G401 (cell line): ENCODE measurements at regions not wholly inside any gene's neighbourhood (a gene's known extent, or its start where the extent isn't known, plus 50 kb on each side); places are given as distances from the start of the nearest gene placed in this dataset.
"Not testable (repeated sequence)": the region's sequence is repeated elsewhere in the genome, so short reads cannot be mapped to it uniquely, and the experiment has no call there.

Source experiments
- DNase-seq: peaks from one replicate; pipeline ENCODE4 v3.0.0-alpha.2; 2015; ENCODE audit warnings: low spot score
- in situ Hi-C: cut with HindIII; loops from 2 replicates; pipeline ENCODE4 v1.10.0; 2016; ENCODE audit warnings: low sequenced_read_pairs, mixed read lengths

DNA sequence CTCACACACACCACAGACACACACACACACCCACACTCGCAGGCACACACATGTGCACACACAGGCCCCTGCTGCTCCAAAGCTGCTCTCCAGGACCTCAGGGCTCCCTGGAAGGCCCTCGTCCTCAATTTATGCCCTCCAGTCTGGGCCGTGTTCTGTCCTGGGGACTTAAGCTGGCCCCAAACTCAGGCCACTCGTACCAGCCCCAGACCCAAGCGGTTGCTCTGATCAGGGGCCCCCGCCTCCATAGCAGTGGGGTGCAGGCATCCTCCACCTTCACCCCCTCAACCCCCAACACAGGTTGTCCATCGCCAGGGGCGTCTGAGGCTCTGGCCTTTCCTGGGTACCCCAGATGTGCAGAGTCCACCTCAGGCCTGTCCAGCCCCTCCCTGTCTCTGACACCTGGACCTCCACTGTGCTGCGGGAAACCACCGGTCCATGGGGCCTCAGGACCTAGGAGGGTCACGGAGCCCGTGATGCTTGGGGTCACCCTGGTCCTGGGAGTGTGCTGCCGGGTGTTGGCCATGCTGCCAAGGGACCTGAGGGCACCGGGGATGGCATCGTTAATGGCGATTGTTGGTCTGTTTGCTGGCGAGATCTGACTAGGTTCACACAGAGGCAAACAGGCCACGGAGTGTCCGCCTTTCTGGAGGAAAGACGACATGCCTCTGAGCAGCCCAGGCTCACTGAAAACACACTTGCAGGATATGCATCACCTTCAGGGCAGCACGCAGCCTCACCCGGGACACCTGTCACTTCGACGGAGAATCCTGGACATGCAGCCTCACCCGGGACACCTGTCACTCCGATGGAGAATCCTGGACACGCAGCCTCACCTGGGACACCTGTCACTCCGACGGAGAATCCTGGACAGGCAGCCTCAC, 155.6 kb downstream of the NDUFA10 start:
- in situ Hi-C loops, result no loop called here
- no peak for DNase-seq

DNA sequence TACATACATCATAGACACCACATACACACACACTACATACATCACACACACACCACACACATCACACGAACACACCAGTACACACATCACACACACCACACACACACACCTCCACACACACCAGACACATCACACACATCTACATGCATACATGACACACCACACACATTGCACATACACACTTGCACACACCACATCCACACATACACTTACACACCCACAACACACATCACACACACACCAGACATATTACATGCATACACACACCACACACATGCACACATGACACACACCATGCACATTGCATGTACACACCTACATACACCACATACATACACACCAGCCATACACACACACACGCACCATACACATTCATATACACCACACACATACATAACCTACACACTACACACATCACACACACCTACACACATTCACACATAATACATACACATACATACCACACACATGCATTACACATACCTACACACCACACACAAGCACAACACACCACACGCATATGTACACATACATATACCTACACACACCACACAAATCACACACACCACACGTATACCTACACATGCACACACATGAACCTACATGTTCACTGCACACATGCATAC, 156.5 kb downstream of the NDUFA10 start:
- in situ Hi-C loops, result no loop called here
- no peak for DNase-seq

DNA sequence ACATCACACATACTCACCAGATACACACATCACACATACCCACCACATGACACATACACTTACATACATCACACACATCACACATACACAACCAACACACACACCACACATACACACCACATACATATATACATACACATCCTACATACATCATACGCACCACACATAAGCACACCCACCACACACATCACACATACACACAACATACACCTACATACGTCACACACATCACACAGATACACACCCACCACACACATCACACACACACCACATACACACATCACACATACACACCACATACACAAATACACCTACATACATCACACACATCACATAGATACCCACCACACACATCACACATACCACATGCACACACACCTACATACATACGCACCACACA, 158.4 kb downstream of the NDUFA10 start:
- in situ Hi-C loops, result no loop called here

DNA sequence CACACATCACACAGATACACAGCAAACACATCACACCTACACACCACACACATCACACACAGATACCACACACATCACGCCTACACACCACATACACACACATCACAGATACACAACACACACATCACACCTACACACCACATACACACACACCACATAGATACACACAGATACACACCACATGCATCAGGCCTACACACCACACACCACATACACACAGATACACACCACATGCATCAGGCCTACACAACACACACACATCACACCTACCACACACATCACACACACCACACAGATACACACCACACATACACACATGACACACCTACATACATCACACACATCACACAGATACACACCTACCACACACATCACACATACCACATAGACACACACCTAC, 158.8 kb downstream of the NDUFA10 start:
- no peak for DNase-seq
- in situ Hi-C loops, result no loop called here

More for the DNA sequence above, 158.4 kb downstream of the NDUFA10 start:
- DNase-seq, result no peak

DNA sequence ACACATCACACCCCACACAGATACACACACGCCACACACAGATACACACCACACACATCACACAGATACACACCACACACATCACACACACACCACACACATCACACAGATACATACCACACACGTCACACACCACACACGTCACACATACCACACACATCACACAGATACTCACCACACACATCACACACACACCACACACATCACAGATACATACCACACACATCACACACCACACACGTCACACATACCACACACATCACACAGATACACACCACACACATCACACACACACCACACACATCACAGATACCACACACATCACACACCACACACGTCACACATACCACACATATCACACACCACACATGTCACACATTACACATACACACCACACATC, 159.3 kb downstream of the NDUFA10 start:
- in situ Hi-C loops, DNase-seq: not testable (repeated sequence)

DNA sequence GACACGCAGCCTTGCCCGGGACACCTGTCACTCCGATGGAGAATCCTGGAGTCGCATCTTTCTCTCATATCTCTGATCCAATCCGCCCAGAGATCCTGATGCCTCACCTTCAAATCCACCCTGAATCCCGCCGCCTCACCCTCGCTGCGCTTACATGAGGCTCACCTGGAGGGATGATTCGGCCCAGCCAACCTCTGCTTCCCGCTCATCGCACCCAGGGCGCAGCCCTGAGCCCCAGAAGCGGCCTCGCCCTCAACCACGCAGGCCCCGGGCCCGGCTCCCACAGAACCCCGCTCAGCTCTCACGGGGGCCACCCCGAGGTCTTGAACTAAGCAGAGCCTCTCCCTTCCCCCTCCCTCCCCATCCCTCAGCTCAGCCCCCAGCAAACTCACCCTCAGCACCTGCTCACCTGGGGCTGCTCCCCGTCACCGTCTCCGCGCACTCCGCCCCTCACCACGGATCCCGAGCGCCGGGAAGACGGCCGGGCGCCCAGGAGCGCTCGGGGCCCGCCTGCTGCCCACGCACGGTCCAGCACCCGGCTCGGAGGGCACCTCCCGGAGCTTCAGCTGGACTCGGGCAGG, 160.0 kb downstream of the NDUFA10 start:
- DNase-seq, result no peak
- in situ Hi-C loops, result no loop called here

DNA sequence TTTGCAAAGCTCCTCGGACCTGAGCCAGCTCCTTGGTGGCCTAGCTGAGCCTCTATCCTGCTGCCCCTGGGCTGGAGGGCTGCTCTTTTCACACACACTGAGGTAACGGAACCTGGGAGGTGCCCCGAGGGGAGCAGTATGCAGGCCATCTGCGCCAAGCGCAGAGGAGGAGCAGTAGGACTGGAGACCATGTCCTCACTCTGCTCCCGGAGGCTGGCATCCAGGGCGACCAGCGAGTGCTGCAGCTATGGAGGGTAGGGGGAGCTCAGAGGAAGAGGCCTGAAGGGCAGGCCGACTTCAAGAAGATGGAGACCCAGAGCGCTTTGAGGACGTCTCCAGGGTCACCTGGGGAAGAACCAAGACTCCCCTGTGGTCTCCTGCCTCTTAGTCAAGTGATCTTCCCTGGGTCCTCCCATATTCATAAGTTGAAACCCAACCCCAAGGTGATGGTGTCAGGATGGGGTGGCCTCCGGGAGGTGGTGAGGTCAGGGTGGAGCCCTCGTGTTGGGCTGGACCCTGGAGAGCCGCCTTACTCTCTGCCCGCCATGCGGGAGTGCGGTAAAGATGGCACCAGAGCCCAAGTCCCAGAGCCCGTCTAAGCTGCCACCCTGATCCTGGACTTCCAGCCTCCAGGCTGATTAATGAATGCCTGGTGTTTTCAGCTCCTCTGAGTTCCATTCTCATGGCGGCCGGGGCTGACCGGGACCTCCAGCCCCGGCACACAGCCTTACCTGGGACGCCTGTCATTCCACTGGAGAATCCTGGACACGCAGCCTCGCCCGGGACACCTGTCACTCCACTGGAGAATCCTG, 160.7 kb downstream of the NDUFA10 start:
- DNase-seq, result no peak
- in situ Hi-C loops, result no loop called here

DNA sequence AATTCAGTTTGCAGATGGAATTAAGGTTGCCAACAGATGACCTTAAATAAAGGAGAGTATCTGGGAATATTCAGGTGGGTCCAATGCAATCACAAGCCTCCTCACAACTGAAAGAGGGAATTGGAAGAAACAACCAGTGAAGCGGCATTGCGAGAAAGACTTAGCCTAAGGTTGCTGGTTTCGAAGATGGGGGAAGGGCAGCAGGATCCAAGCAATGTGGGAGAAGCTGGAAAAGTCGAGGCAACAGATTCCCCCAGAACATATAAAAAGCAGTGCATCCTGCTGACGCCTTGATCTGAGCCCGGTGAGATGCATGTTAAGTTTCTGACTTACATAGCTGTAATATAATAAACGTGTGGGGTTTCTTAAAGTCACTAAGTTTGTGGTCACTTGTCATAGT, 162.5 kb downstream of the NDUFA10 start:
- in situ Hi-C loops, result no loop called here
- DNase-seq, result no peak

DNA sequence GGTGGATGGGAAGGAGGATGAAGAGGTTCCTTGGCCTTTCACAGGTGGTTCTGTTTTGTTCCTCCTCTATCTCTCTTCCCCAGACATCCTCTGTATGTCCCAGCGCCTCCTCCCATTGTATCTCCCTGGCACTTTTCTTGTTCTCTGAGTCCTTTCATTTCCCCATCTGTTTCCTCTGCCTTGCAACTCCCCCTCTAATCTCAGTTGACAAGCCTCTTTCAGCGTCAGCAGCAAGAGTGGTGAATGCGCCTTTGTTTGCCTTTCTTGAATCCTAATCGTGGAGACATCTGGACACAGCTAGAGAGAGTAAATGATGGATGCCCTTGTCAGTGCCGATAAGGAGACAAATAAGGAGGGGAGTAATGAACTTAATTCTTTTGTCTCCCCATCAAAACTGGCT, 167.0 kb downstream of the NDUFA10 start:
- in situ Hi-C loops, result no loop called here
- no peak for DNase-seq

DNA sequence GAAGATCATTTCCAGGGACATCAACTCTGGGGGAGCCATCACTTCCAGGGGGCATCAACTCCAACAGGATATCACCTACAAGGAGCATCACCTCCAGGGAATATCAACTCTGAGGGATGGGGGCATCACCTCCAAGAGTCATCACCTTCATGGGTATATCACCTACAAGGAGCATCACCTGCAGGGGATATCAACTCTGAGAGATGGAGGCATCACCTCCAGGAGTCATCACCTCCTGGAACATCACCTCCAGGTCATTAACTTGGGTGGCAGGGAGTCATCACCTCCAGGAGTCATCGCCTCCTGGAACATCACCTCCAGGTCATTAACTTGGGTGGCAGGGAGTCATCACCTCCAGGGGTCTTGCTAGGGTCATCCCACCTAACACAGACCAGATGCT, 167.6 kb downstream of the NDUFA10 start:
- no peak for DNase-seq
- in situ Hi-C loops, result no loop called here

DNA sequence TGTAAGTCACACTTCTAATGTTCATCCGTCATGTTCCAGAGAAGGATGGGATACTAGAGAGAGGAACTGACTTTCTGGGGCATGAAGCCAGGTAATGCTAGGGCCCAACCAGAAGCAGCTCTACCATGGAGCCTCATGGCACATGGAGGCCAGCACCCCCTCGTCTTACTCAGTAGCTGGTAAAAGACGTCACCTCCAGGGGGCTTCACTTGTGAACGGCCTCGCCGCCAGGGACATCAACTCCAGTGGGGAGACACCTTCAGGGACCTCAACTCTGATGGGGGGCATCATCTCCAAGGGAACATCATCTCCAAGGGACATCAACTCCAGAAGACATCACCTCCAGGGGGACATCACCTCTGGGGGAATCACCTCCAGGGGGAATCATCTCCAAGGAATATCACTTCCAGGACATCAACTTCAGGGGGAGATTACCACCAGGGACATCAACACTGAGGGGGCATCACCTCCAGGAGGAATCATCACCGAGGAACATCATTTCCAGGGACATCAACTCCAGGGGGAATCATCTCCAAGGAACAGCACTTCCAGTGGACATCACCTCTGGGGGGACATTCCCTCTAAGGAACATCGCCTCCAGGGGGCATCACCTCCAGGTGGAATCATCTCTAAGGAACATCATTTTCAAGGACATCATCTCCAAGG, 168.4 kb downstream of the NDUFA10 start:
- DNase-seq, result no peak
- in situ Hi-C loops, result no loop called here

DNA sequence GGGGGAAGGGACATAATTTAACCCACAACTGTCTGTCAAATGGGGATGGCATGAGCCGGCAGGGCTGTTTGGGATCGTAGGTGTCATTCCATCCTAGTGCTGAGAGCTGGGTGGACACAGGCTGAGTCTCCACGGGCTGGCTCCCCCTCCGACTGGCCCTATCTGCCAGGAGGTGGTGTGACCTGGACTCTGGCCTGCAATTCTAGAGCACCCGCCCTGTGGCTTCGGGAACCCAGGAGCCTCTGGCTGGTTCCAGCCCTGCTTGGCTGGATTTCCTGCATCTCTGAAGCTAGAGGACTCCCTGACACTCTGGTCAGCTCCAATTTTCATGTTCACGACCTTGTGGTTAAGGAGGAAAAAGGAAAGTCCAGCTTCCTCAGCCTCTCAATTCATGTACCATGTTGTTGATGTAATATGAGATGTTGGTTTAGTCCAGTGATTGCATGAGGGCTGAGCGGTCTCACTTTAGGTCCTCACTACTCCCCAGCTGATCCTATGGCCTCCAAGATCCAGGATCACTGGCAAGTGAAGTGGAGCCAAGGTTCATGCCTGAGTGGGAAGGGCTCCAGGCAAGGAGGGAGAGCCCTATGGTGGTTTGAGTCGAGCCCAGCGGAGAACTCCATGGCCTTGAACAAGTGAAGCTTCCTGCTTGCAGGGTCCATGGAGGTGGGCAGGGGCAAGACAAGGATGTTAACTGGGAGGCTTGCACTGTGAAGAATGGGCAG, 169.1 kb downstream of the NDUFA10 start:
- no peak for DNase-seq

DNA sequence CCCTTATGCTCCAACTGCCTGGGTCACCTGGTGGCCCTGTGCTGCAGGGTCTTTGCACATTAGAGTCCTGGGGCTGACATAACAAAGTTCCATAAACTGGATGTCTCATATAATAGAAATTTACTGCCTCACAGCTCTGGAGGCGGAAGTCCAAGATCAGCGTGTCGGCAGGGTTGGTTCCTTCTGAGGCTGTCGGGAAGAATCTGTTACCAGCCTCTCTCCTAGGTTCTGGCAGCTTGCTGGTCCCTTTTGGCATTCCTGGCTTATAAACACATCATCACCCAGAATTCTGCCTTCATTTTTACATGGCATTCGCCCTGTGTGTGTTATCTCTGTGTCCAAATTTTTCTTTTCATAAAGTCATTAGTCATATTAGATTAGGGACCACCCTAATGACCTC, 170.5 kb downstream of the NDUFA10 start:
- in situ Hi-C loops, result no loop called here
- no peak for DNase-seq

More for the DNA sequence above, 169.1 kb downstream of the NDUFA10 start:
- in situ Hi-C loops, result no loop called here

DNA sequence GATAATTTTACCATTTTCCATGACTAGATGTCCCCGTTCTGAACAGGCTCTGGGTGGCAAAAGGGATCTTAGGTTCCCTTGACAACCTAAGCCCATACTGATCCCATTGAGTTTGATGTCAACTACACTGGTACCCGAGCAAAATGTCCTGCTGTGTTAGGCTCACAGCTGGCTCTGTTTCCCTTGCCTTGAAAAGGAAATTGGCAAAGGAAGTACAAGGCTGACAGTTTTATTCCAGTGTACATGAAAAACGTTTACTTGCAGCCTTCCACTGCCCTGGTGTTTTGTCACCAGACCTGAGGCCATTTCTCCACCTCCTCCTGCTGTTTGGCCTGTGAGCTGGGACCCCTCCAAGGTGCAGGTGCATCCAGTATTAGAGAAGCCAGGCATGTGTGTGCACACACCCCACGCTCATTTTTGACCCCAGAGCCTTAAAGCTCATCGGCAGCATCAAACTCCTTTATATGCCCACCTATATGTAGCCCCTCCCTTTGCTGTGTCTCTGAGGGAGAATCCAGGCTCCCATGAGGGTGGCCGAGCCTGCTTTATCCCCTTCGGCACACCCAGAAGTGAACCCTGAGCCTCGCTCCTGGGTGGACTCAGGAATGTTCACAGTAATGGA, 171.3 kb downstream of the NDUFA10 start:
- in situ Hi-C loops, result no loop called here
- DNase-seq, result no peak

DNA sequence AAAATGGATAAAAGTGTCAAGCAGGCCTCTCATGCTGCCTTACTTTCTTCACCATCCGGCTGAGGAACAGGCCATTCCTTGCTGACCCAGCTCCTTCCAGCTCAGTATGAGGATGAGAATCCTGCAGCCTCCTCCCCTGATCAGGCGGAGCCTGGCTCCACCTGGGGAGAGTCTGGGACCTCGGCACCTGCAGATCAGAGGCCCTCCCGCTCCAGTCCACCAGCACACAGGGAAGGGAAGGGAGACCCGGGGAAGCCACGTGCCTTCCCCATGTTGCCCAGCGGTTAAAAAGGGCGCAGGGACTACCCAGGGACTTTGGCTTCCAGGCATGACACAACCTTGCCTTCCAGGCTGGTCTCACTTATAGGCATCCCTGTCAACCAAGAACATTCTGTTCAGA, 172.0 kb downstream of the NDUFA10 start:
- in situ Hi-C loops, result no loop called here

DNA sequence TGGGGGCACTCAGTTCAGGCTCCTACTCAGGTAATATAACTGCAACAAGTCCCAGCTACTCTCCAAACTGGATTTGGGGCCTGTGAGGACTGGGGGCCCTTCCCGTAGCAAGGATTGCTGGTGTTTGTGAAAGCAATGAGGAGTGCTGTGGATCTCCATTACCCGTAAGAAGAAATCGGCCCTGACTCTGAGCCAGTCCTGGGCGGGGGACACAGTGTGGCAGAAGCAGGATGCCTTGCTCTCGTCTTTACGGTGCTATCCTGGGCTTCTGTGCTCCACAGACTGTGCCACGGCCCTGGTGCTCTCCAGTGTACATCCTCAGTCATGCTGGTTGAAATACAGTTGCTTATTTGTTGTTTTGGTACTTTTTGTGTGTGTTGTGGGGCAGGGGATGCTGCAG, 172.9 kb downstream of the NDUFA10 start:
- in situ Hi-C loops, result no loop called here
- no peak for DNase-seq

More for the DNA sequence above, 172.0 kb downstream of the NDUFA10 start:
- DNase-seq, result no peak

DNA sequence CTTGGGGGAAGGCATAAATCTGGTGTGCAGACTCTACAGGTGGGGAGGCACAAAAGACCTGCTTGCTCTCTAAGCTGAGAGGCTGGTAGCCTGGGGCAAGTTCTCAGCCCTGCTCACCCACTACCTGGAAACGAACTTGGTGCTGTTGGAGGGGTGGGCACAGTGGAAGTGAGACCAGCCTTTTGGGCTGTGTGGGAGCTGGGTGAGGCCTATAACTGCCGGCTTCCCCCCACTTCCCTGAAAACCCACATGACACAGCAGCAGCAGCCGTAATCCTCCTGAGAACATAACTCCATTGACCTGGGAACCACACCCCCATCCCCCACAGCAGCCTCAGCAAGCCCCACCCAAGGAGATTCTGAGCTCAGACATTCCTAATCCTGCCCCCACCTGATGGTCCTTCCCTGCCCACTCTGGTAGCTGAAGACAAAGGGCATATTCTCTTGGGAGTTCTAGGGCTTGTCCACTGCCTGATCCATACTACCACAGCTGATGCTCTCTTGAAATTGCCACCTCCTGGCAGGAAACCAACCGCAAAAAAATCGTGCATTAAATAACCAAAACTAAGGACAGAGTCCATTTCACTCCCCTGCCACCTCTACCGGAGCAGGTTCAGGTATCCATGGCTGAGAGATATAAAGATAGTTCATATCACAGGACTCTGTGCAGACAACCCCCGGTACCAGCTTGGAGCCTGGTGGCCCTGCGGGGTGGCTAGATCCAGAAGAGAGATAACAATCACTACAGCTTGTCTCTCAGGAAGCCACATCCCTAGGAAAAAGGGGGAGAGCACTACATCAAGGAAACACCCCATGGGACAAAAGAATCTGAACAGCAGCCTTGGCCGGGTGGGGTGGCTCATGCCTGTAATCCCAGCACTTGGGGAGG, 178.1 kb downstream of the NDUFA10 start:
- in situ Hi-C loops, result no loop called here
- no peak for DNase-seq
